A673 (cell line): ENCODE measurements at regions not wholly inside any gene's neighbourhood (a gene's known extent, or its start where the extent isn't known, plus 50 kb on each side); places are given as distances from the start of the nearest gene placed in this dataset.
"Not testable (repeated sequence)": the region's sequence is repeated elsewhere in the genome, so short reads cannot be mapped to it uniquely, and the experiment has no call there.

Experiments
- BruUV-seq: library from RNA; stranded (reverse); fragments of 400-500 nt; replicated peaks from 2 replicates; lab custom pipeline; 2021; lab: Mats Ljungman, UMichigan
- CTCF ChIA-PET: fragments of 300-600 bp; sonication (Branson Sonifier 250); formaldehyde crosslinking; loops from one replicate; lab custom pipeline; 2022; ENCODE audit warnings: antibody characterized with exemption; lab: Charles Lee
- POLR2A ChIA-PET: fragments of 300-600 bp; sonication (Branson Sonifier 250); formaldehyde crosslinking; loops from one replicate; lab custom pipeline; 2022; ENCODE audit warnings: antibody characterized with exemption; ENCODE audit not compliant: low non-redundant PET; lab: Charles Lee
- DNase-seq: peaks from one replicate; pipeline ENCODE4 v3.0.0-alpha.2; 2015; ENCODE audit warnings: low spot score
- H3K27ac ChIP-seq: fragments of 200-600 bp; sonication (generic); 2 replicates; pipeline ENCODE4 v1.5.1; 2016; ENCODE audit warnings: mixed run types, low read depth, mild to moderate bottlenecking, mixed read lengths, antibody characterized with exemption, low read length; ENCODE audit not compliant: poor library complexity, severe bottlenecking
- H3K27me3 ChIP-seq: fragments of 200-600 bp; sonication (generic); replicated peaks from 2 replicates; pipeline ENCODE4 v1.6.1; 2017; ENCODE audit warnings: mixed run types, low read depth, mild to moderate bottlenecking, mixed read lengths, antibody characterized with exemption, low read length; ENCODE audit not compliant: insufficient read depth, poor library complexity
- H3K36me3 ChIP-seq: fragments of 200-600 bp; sonication (generic); 2 replicates; pipeline ENCODE4 v1.6.1; 2016; ENCODE audit warnings: mixed run types, mild to moderate bottlenecking, mixed read lengths, antibody characterized with exemption, low read length; ENCODE audit not compliant: insufficient read depth, poor library complexity, severe bottlenecking
- H3K4me1 ChIP-seq: fragments of 200-600 bp; sonication (generic); 2 replicates; pipeline ENCODE4 v1.6.1; 2017; ENCODE audit warnings: mixed run types, mild to moderate bottlenecking, mixed read lengths, antibody characterized with exemption, low read length; ENCODE audit not compliant: insufficient read depth, poor library complexity, severe bottlenecking
- H3K4me3 ChIP-seq: fragments of 200-600 bp; sonication (generic); 2 replicates; pipeline ENCODE4 v1.5.1; 2016; ENCODE audit warnings: low read depth, mixed run types, mild to moderate bottlenecking, mixed read lengths, low read length; ENCODE audit not compliant: poor library complexity, severe bottlenecking
- H3K9me3 ChIP-seq: fragments of 200-600 bp; sonication (generic); 2 replicates; pipeline ENCODE4 v1.6.1; 2016; ENCODE audit warnings: mixed run types, low read depth, mild to moderate bottlenecking, mixed read lengths, antibody characterized with exemption, low read length; ENCODE audit not compliant: poor library complexity, severe bottlenecking
- CTCF ChIP-seq: fragments of 300-800, 200-600 bp; sonication (generic); conservative IDR thresholded peaks from 2 replicates; pipeline ENCODE4 v1.5.1; 2017; ENCODE audit warnings: low read depth, mild to moderate bottlenecking, antibody characterized with exemption, low read length, moderate library complexity, mixed read lengths
- EZH2 ChIP-seq: fragments of 200-600 bp; sonication (generic); IDR thresholded peaks from 2 replicates; pipeline ENCODE4 v1.6.1; 2017; ENCODE audit warnings: borderline replicate concordance, low read depth, mild to moderate bottlenecking, mixed read lengths, antibody characterized with exemption, low read length; ENCODE audit not compliant: poor library complexity, severe bottlenecking
- intact Hi-C: fragments of 100-400 bp; cut with micrococcal nuclease; formaldehyde crosslinking; loops from one replicate; pipeline ENCODE4 v1.10.0; 2022; ENCODE audit not compliant: unreplicated experiment

- Histone ChIP-seq H3K4me1 (no peaks in the 10 kb centered on the region), H3K4me3 (no peak overlapping the region), H3K27me3 (no peaks in the 10 kb centered on the region), H3K27ac (no peak overlapping the region), H3K36me3 (no peaks in the 10 kb centered on the region), H3K9me3 (no peaks in the 10 kb centered on the region)
- no peak for DNase-seq
- POLR2A ChIA-PET: no interaction called here
- CTCF ChIA-PET: no interaction called here
- TF ChIP-seq CTCF (no peak), EZH2 (no peak)
- intact Hi-C loops: no loop called here
- BruUV-seq: no TSS peak
Observed at GRCh38 chr7:24169077-24169624, 114.8 kb upstream of the NPY start.

- CTCF ChIA-PET, POLR2A ChIA-PET, intact Hi-C loops: not testable (repeated sequence)
Observed at GRCh38 chr7:24171951-24172350, 112.0 kb upstream of the NPY start.

DNA sequence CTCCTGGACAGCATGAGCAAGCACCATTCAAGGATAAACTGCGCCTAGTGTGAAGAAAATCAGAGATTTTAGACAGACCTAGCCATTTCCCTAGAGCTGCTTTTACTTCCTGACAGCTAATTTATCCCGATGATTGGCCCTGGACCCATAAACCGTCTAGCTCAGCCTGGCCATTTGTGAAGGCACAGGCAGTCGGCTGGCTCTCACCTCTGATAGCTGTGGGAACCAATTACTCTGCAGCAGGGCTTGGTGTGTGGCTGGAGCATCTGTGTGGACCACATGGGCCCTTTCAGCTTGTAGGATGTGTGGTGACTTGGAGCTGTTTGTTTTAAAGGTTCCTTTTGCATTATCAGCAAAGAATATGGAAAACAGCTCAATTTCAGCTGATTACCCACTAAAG, 111.1 kb upstream of the NPY start:
- POLR2A ChIA-PET: interaction anchor here (0.6 kb wide), 1 partner anchor 247 kb away, joined by 3 read pairs; no protein-coding TSS in a partner anchor
- Histone ChIP-seq H3K4me1 (no peaks in the 10 kb centered on the region), H3K4me3 (no peak overlapping the region), H3K27ac (no peak overlapping the region), H3K36me3 (no peaks in the 10 kb centered on the region), H3K27me3 (no peaks in the 10 kb centered on the region), H3K9me3 (no peaks in the 10 kb centered on the region)
- no peak for DNase-seq
- CTCF ChIA-PET: no interaction called here
- BruUV-seq: no TSS peak
- TF ChIP-seq CTCF: no peak
- intact Hi-C loops: no loop called here

More at GRCh38 chr7:24171951-24172350, 112.0 kb upstream of the NPY start:
- DNase-seq, H3K36me3 ChIP-seq, H3K9me3 ChIP-seq, H3K27me3 ChIP-seq, H3K4me1 ChIP-seq, H3K27ac ChIP-seq, H3K4me3 ChIP-seq, BruUV-seq: not testable (repeated sequence)

- H3K27ac ChIP-seq: no peak overlapping the region
- DNase-seq: no peak
- intact Hi-C loops: no loop called here
- no TSS peak for BruUV-seq
- CTCF ChIA-PET: no interaction called here
- H3K4me1 ChIP-seq: no peaks in the 10 kb centered on the region
- TF ChIP-seq EZH2: no peak
- no peak for TF ChIP-seq CTCF
- H3K27me3 ChIP-seq: no peaks in the 10 kb centered on the region
- POLR2A ChIA-PET: no interaction called here
- no peaks in the 10 kb centered on the region for H3K36me3 ChIP-seq
- H3K4me3 ChIP-seq: no peak overlapping the region
- no peaks in the 10 kb centered on the region for H3K9me3 ChIP-seq
Observed at GRCh38 chr7:24175603-24176002, 108.4 kb upstream of the NPY start.
